ENCODE measurements at regions not wholly inside any gene's neighbourhood (a gene's known extent, or its start where the extent isn't known, plus 50 kb on each side); places are given as distances from the start of the nearest gene placed in this dataset.

GRCh38 chr11:134612140-134613030, 200.3 kb upstream of the B3GAT1 start:
- TF ChIP-seq, protein P1, sequence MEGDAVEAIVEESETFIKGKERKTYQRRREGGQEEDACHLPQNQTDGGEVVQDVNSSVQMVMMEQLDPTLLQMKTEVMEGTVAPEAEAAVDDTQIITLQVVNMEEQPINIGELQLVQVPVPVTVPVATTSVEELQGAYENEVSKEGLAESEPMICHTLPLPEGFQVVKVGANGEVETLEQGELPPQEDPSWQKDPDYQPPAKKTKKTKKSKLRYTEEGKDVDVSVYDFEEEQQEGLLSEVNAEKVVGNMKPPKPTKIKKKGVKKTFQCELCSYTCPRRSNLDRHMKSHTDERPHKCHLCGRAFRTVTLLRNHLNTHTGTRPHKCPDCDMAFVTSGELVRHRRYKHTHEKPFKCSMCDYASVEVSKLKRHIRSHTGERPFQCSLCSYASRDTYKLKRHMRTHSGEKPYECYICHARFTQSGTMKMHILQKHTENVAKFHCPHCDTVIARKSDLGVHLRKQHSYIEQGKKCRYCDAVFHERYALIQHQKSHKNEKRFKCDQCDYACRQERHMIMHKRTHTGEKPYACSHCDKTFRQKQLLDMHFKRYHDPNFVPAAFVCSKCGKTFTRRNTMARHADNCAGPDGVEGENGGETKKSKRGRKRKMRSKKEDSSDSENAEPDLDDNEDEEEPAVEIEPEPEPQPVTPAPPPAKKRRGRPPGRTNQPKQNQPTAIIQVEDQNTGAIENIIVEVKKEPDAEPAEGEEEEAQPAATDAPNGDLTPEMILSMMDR (IDR thresholded peaks at IDR 0.05) = no peak
- TF ChIP-seq POLR2A (IDR thresholded peaks at IDR 0.05) = no peak
